HuH-7 (cell line): ENCODE measurements at regions not wholly inside any gene's neighbourhood (a gene's known extent, or its start where the extent isn't known, plus 50 kb on each side); places are given as distances from the start of the nearest gene placed in this dataset.
"Not testable (repeated sequence)": the region's sequence is repeated elsewhere in the genome, so short reads cannot be mapped to it uniquely, and the experiment has no call there.

ENCODE experiments used
- DNase-seq: peaks from one replicate; pipeline ENCODE4 v3.0.0; 2011; ENCODE audit warnings: low spot score

DNA sequence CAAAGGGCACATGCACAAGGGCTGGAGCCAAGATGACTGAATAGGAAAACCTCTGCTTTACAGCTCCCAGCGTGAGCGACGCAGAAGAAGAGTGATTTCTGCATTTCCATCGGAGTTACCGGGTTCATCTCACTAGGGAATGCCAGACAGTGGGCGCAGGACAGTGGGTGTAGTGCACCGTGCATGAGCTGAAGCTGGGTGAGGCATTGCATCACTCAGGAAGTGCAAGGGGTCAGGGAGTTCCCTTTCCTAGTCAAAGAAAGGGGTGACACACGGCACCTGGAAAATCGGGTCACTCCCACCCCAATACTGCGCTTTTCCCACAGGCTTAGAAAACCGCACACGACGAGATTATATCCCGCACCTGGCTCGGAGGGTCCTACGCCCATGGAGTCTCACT, 64.5 kb upstream of the HTR1E start:
- DNase-seq = not testable (repeated sequence)

GRCh38 chr6:86871681-86872080, 65.6 kb upstream of the HTR1E start:
- DNase-seq = no peak

DNA sequence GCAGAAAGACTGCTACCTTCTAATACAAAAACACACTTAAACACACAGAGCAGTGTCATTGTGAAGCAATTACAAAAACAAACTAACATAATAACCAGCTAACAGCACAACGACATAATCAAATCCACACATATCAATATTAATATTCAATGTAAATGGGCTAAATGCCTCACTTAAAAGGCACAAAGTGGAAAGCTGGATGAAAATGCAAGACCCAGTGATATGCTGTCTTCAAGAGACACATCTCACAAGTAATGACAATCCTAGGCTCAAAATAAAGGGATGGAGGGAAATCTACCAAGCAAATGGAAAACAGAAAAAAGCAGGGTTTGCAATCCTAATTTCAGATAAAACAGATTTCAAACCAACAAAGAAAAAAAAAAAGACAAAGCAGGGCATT, 67.8 kb upstream of the HTR1E start:
- DNase-seq = no peak

DNA sequence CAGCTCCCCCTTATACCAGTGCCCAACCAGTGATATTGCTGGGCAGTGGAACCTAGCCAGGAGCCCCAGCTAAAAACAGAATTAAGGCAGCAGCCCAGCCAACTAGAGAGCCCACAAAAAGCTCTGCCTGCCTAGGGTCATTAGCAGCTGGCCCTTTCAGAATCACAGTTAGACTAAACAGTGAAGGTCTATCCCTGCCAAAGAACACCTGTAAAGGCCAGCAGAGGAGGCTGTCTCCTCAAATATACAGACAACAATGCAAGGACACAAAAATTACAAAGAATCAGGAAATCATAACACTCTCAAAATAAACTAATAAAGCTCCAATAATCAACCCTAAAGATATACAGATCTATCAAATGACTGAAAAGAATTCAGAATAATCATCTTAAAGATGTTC, 77.8 kb upstream of the HTR1E start:
- no peak for DNase-seq

- DNase-seq = no peak
Measured at GRCh38 chr6:86858970-86859369, 78.4 kb upstream of the HTR1E start.

GRCh38 chr6:86857783-86858182, 79.5 kb upstream of the HTR1E start:
- no peak for DNase-seq

- DNase-seq = peak; percentile 8
Measured at GRCh38 chr6:86856937-86857563, 80.3 kb upstream of the HTR1E start.

DNA sequence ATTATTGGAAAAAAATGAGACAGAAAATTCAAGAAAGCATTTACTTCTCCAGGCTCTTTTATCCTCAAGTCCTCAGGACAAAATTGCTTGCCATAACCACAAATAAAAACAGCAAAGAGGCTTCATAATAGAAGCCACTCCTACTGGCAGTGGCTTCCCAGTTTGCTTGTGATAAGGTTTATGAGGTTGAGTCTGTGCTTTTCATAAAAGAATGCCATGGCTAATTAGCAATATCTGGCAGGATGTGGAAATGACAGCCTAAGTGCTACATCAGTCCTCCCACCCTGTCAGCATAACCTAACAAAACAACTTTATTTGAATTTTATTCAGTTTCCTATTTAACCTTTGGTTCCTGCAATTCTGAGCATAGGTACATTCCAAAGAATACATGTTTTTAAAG, 80.9 kb upstream of the HTR1E start:
- no peak for DNase-seq

DNA sequence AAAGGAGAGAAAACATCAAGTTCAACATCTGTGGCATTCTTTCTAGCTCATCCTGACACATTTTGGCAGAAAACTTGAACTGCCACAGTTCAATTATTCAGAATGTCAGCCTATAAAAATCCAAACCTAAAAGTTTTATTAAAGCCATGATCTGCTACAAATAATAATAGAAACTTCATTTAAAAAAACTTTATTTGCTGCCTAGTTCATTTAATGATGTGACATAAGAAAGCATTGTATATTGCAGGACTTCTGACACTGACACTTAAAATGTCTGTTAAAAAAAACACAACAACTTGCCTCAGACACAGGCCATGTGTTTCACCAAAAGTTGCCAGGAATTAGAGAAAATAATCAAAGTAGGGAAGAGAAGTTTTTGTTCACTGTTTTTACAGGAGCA, 88.3 kb upstream of the HTR1E start:
- DNase-seq = no peak

DNA sequence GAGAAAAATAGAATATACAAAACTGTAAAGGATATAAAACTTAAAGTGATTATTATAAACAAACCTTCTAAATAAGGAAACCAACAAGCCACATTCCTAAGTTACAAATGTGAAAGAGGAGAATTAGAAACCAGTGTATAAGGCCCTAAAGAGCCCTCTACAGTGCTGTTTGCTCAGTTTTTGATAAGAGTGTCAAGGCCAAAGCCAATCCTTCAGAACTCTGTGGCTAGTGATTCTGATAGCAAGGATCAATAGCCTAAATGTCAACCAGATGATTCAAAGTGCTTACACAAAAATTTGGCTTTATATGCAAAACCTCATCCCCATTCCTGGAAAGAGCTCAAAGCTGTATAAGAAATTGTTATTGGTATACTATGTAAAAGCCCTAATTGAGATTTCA, 104.6 kb upstream of the HTR1E start:
- no peak for DNase-seq

DNA sequence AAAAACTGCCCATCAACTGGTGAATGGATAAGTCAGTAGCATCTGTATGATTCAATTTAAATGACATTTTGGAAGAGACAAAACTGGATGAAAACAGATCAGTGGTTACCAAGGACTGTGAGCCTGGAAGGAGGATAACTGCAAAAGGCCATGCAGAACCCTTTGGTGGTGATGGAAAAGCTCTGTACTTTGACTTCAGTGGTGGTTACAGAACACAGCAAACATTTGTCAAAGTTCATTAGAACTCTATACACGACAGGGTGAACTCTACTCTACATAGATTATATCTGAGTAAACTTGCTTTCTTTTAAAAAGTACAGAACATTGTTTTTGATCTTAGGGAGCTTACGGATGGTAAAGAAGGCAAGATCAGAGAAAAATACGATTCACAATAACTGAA, 111.9 kb upstream of the HTR1E start:
- DNase-seq = peak; percentile 6

GRCh38 chr6:86822747-86823146, 114.6 kb upstream of the HTR1E start:
- DNase-seq = no peak

DNA sequence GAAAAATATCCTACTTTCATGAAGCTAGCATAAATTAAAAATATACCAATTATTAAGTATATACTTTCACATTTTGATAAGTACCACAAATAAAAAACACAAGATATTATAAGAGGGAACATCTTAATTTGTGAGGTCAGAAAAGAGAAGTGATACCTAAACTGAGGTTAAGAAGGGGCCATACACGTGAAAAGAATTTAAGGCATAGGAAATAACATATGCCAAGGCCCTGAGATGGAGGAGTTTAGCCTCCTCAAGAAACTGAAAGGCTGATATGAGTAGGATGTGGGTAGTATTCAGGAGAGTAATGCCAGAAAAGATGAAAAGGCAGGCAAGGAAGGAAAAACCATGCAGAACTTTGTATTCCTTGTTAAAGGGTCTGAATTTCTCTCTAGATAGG, 116.6 kb upstream of the HTR1E start:
- no peak for DNase-seq

DNA sequence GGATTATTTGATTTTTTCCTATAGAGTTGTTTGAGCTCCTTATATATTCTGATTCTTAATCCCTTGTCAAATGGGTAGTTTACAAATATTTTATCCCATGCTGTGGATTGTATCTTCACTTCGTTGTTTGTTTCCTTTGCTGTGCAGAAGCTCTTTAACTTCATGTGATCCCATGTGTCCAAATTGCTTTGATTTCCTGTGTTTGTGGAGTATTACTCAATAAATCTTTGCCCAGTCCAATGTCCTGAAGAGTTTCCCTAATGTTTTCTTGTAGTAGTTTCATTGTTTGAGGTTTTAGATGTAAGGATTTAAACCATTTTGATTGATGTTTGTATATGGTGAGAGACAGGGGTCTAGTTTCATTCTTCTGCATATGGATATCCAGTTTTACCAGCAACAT, 143.7 kb upstream of the HTR1E start:
- no peak for DNase-seq

DNA sequence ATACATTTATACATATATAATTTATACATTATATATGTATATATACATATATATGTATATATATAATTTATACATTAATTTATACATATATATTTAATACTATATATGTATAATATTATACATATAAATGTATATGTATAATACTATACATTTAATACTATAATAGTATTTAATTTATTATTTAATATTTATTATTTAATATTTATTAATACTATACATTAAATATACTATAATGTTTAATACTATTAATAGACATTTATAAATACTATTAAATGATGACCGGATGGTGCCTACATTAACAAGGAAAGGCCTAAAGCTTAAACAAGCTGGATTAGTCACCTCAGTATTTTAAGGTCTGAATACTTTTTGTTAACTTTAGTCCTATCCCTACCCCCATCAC, 145.9 kb upstream of the HTR1E start:
- no peak for DNase-seq

GRCh38 chr6:86789779-86790411, 147.4 kb upstream of the HTR1E start:
- DNase-seq = no peak

DNA sequence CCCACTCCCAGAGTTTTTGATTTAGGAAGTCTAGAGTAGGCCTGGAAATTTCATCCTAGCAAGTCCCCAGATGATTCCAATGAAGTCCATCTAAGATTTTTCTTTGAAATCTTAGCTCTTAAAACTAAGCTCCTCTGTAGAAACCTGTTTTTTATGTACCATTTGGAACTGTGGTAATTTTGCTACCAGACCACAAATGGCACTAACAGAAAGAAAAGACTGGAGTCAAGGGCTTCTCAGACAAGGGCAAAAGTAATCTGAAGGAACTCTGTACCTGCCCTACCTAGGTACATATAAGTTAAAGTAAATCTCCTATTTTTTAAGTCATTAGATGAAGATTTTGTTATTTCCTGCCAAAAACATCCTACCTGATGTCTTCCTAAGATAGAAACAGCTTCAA, 155.0 kb upstream of the HTR1E start:
- DNase-seq = no peak

DNA sequence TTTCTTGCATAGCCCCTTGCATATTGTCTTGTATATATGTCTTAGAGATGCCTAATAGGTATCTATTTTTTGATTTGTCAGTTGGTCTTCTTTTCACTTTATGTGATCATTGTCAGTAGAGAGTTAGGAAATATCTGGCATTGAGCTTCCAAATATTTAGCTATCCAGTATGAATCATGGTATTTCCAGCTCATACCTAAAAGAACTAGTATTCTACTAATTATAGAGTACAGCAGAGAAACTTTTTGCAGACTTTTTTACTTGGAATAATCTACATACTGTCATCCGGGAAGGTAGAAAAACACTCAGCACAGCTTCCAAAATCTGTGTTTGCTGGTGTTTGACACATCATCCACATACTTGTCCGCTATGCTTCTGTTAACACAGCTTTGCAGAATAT, 156.4 kb upstream of the HTR1E start:
- DNase-seq = no peak

DNA sequence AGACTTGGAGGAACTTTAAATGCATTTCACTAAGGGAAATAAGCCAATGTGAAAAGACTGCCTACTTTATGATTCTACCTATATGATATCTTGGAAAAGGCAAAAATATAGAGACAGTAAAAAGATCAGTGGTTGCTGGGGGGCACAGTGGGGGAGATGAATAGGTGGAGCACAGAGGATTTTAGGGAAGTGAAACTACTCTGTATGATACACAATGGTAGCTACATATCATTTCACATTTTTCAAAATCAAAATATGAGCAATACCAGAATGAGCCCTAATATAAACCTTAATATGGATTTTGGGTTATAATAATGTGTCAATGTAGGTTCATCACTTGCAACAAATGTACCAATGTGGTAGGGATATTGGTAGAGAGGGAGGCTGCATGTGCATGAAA, 161.4 kb upstream of the HTR1E start:
- DNase-seq = no peak

DNA sequence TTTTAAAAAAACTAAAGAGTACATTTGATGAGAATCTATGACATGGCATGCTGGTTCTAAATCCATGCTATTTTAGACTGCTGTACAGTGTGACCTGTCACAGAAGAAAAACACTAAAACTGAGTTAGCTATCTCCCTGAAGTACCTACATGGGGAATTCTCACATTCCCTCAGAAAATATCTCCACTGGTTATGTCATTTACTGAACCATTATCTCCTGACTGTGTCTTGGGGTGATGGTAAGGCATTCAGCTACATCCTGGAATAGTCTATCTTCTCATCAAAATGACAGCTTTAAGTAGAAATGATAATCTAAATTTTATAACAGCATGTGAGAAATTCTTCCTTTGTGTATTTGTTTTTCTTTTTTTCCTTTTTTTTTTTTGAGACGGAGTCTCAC, 172.1 kb upstream of the HTR1E start:
- no peak for DNase-seq

- not testable (repeated sequence) for DNase-seq
Measured at GRCh38 chr6:86759953-86760352, 177.4 kb upstream of the HTR1E start.

DNA sequence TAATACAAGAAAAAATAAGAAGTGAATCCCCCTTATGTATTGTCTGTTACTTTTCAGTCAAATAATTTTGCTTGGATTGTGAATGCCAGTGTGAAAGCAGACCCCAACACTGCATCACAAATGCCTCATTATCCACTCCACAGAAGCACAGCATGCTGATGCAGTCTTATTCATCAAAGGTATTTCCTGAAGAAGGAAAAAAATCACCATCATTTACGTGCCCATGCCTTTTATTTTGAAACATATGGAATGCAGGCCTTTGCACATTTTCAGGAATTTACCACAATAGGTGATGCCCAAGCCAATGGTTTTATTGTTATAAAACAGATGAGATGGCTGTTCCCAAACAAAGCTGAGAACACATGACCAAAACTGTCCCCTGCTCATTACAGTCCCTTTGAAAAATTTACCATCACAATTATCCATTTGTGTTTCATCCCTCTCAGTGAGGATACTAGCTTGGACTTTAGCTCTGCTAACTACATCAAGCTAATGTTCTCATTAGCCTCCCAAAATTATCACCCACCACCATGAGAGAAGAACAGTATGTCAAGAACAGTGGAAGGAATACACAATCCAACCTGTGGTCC, 180.6 kb upstream of the HTR1E start:
- DNase-seq = no peak

- no peak for DNase-seq
Measured at GRCh38 chr6:86744048-86744447, 193.3 kb upstream of the HTR1E start.

GRCh38 chr6:86738078-86738477, 199.2 kb upstream of the HTR1E start:
- no peak for DNase-seq
